ENCODE measurements at regions not wholly inside any gene's neighbourhood (a gene's known extent, or its start where the extent isn't known, plus 50 kb on each side); places are given as distances from the start of the nearest gene placed in this dataset.
"Not testable (repeated sequence)": the region's sequence is repeated elsewhere in the genome, so short reads cannot be mapped to it uniquely, and the experiment has no call there.

- not testable (repeated sequence) for DNase-seq (ENCODE audit: low read depth in 3 of 3)
These were observed 167.6 kb upstream of the CXXC4 start for GRCh38 chr4:104662269-104662668.

- no peak for DNase-seq (ENCODE audit: low read depth in 3 of 3)
These were observed 182.4 kb upstream of the CXXC4 start for GRCh38 chr4:104677116-104677515.

GRCh38 chr4:104682311-104682710, 187.6 kb upstream of the CXXC4 start:
- no peak for DNase-seq (ENCODE audit: low read depth in 3 of 3)

GRCh38 chr4:104693601-104694201, 199.0 kb upstream of the CXXC4 start:
- DNase-seq (ENCODE audit: low read depth in 3 of 3) = no peak

- DNase-seq (ENCODE audit: low read depth in 3 of 3) = no peak
These were observed 221.9 kb upstream of the CXXC4 start for GRCh38 chr4:104716584-104716983.

GRCh38 chr4:104719539-104720230, 225.0 kb upstream of the CXXC4 start:
- DNase-seq (ENCODE audit: low read depth in 3 of 3) = no peak

GRCh38 chr4:104722467-104722866, 227.8 kb upstream of the CXXC4 start:
- DNase-seq (ENCODE audit: low read depth in 3 of 3) = no peak

- DNase-seq (ENCODE audit: low read depth in 3 of 3) = no peak
These were observed 231.3 kb upstream of the CXXC4 start for GRCh38 chr4:104726002-104726401.

GRCh38 chr4:104727643-104728042, 232.9 kb upstream of the CXXC4 start:
- no peak for DNase-seq (ENCODE audit: low read depth in 3 of 3)

GRCh38 chr4:104728380-104729122, 233.9 kb upstream of the CXXC4 start:
- DNase-seq (ENCODE audit: low read depth in 3 of 3) = no peak

GRCh38 chr4:104732766-104733165, 238.1 kb upstream of the CXXC4 start:
- no peak for DNase-seq (ENCODE audit: low read depth in 3 of 3)

- DNase-seq (ENCODE audit: low read depth in 3 of 3) = no peak
These were observed 240.5 kb upstream of the CXXC4 start for GRCh38 chr4:104735174-104735573.

- DNase-seq (ENCODE audit: low read depth in 3 of 3) = no peak
These were observed 245.5 kb upstream of the CXXC4 start for GRCh38 chr4:104740161-104740560.

- DNase-seq (ENCODE audit: low read depth in 3 of 3) = no peak
These were observed 248.5 kb upstream of the CXXC4 start for GRCh38 chr4:104743215-104743653.

GRCh38 chr4:104747635-104748034, 252.9 kb upstream of the CXXC4 start:
- no peak for DNase-seq (ENCODE audit: low read depth in 3 of 3)

- no peak for DNase-seq (ENCODE audit: low read depth in 3 of 3)
These were observed 254.4 kb upstream of the CXXC4 start for GRCh38 chr4:104749062-104749461.

- no peak for DNase-seq (ENCODE audit: low read depth in 3 of 3)
These were observed 255.3 kb upstream of the CXXC4 start for GRCh38 chr4:104750008-104750407.

GRCh38 chr4:104751468-104751867, 256.8 kb upstream of the CXXC4 start:
- no peak for DNase-seq (ENCODE audit: low read depth in 3 of 3)

GRCh38 chr4:104752337-104752736, 257.6 kb upstream of the CXXC4 start:
- DNase-seq (ENCODE audit: low read depth in 3 of 3) = no peak

- no peak for DNase-seq (ENCODE audit: low read depth in 3 of 3)
These were observed 262.1 kb upstream of the CXXC4 start for GRCh38 chr4:104756837-104757236.

- no peak for DNase-seq (ENCODE audit: low read depth in 3 of 3)
These were observed 263.9 kb upstream of the CXXC4 start for GRCh38 chr4:104758574-104758973.

- no peak for DNase-seq (ENCODE audit: low read depth in 3 of 3)
These were observed 269.0 kb upstream of the CXXC4 start for GRCh38 chr4:104763554-104764222.
